GM19025 (cell line): ENCODE measurements at regions not wholly inside any gene's neighbourhood (a gene's known extent, or its start where the extent isn't known, plus 50 kb on each side); places are given as distances from the start of the nearest gene placed in this dataset.
"Not testable (repeated sequence)": the region's sequence is repeated elsewhere in the genome, so short reads cannot be mapped to it uniquely, and the experiment has no call there.

ENCODE experiments used
- ATAC-seq: cut with Tn5 transposase; IDR thresholded peaks from one replicate; pipeline ENCODE4 v1.9.1; 2021; ENCODE audit warnings: mild to moderate bottlenecking, low read depth, moderate library complexity; ENCODE audit not compliant: unreplicated experiment

- ATAC-seq = no peak
Observed at GRCh38 chr15:26197719-26198118, 334.6 kb upstream of the ATP10A start.

- no peak for ATAC-seq
Observed at GRCh38 chr15:26197060-26197459, 333.9 kb upstream of the ATP10A start.

GRCh38 chr15:26191193-26191592 lies 328.1 kb upstream of the ATP10A start:
- ATAC-seq = no peak

- not testable (repeated sequence) for ATAC-seq
Observed at GRCh38 chr15:26186138-26186537, 323.0 kb upstream of the ATP10A start.

- ATAC-seq = no peak
Observed at GRCh38 chr15:26182441-26182840, 319.3 kb upstream of the ATP10A start.

- ATAC-seq = no peak
Observed at GRCh38 chr15:26179906-26180305, 316.8 kb upstream of the ATP10A start.

- no peak for ATAC-seq
Observed at GRCh38 chr15:26178640-26179220, 315.6 kb upstream of the ATP10A start.

- ATAC-seq = no peak
Observed at GRCh38 chr15:26177816-26178215, 314.7 kb upstream of the ATP10A start.

- no peak for ATAC-seq
Observed at GRCh38 chr15:26176831-26177230, 313.7 kb upstream of the ATP10A start.

- no peak for ATAC-seq
Observed at GRCh38 chr15:26171266-26171665, 308.1 kb upstream of the ATP10A start.

GRCh38 chr15:26166429-26166828 lies 303.3 kb upstream of the ATP10A start:
- no peak for ATAC-seq

- ATAC-seq = no peak
Observed at GRCh38 chr15:26165546-26165945, 302.4 kb upstream of the ATP10A start.

GRCh38 chr15:26160343-26160742 lies 297.2 kb upstream of the ATP10A start:
- no peak for ATAC-seq

- ATAC-seq = no peak
Observed at GRCh38 chr15:26158176-26158575, 295.0 kb upstream of the ATP10A start.

- ATAC-seq = no peak
Observed at GRCh38 chr15:26157081-26157480, 294.0 kb upstream of the ATP10A start.

GRCh38 chr15:26156051-26156450 lies 292.9 kb upstream of the ATP10A start:
- ATAC-seq = no peak

GRCh38 chr15:26148156-26148860 lies 285.2 kb upstream of the ATP10A start:
- ATAC-seq = no peak

- no peak for ATAC-seq
Observed at GRCh38 chr15:26146202-26146601, 283.1 kb upstream of the ATP10A start.

GRCh38 chr15:26145796-26146195 lies 282.7 kb upstream of the ATP10A start:
- ATAC-seq = no peak

- no peak for ATAC-seq
Observed at GRCh38 chr15:26144836-26145235, 281.7 kb upstream of the ATP10A start.

GRCh38 chr15:26143221-26143620 lies 280.1 kb upstream of the ATP10A start:
- no peak for ATAC-seq

- no peak for ATAC-seq
Observed at GRCh38 chr15:26134812-26135211, 271.7 kb upstream of the ATP10A start.
